ENCODE measurements at regions not wholly inside any gene's neighbourhood (a gene's known extent, or its start where the extent isn't known, plus 50 kb on each side); places are given as distances from the start of the nearest gene placed in this dataset.

- no peak for ATAC-seq (ENCODE audit: low read depth)
- no TSS peak for BruUV-seq (replicated peaks)
These were observed 58.7 kb upstream of the PPP2R5A start for GRCh38 chr1:212226467-212226866.

More at GRCh38 chr1:212226467-212226866, 58.7 kb upstream of the PPP2R5A start:
- intact Hi-C loops (cut with micrococcal nuclease) (loop anchor here (5.0 kb wide), 1 partner anchor 36 kb away; no protein-coding TSS in a partner anchor), dilution Hi-C loops (cut with HindIII; ENCODE audit: low sequenced_read_pairs, unreplicated experiment) (no loop called here), in situ Hi-C loops (cut with MboI; ENCODE audit: low sequenced_read_pairs) (no loop called here)
- Histone ChIP-seq H2AK5ac (ENCODE audit: low read depth, low read length) (no peak overlapping the region), H3K4me2 (ENCODE audit: low read depth, low read length) (no peak overlapping the region), H4K5ac (ENCODE audit: low read depth, low read length) (no peak overlapping the region), H4K91ac (ENCODE audit: insufficient read depth, low read depth, low read length) (no peak overlapping the region), H3K36me3 (ENCODE audit: control insufficient read depth, insufficient read depth, low read length) (no peaks in the 10 kb centered on the region), H2BK20ac (ENCODE audit: low read depth, low read length) (no peak overlapping the region), H4K20me1 (ENCODE audit: insufficient read depth, low read length) (no peaks in the 10 kb centered on the region), H3K27ac (ENCODE audit: insufficient read depth, low read length) (no peak overlapping the region), H3K4me3 (ENCODE audit: insufficient read depth, low read depth, low read length) (no peak overlapping the region), H2AK9ac (replicated peaks; ENCODE audit: low read depth, low read length, poor library complexity) (no peak overlapping the region), H3K9me3 (ENCODE audit: control insufficient read depth, insufficient read depth, low read length) (no peaks in the 10 kb centered on the region), H3K14ac (replicated peaks; ENCODE audit: low read depth, low read length) (no peak overlapping the region), H2BK120ac (ENCODE audit: low read depth, low read length) (no peak overlapping the region), H3K27me3 (ENCODE audit: control insufficient read depth, insufficient read depth, low read length) (no peaks in the 10 kb centered on the region; the same call in 1 of the 2 replicates), H3K4me1 (ENCODE audit: control insufficient read depth, insufficient read depth, low read length) (peaks cover 5% of the 10 kb centered on the region), H3K23ac (ENCODE audit: low read depth, low read length) (no peak overlapping the region), H2BK15ac (ENCODE audit: low read depth, low read length) (no peak overlapping the region), H3K4ac (ENCODE audit: low read depth, low read length) (no peak overlapping the region), H4K8ac (ENCODE audit: low read depth in 2 of 2, low read length in 2 of 2) (no peak overlapping the region), H3K9me1 (ENCODE audit: insufficient read depth, low read length) (no peaks in the 10 kb centered on the region), H3K9ac (ENCODE audit: low read depth, low read length) (no peak overlapping the region), H3K79me1 (ENCODE audit: low read depth in 1 of 2, low read length in 2 of 2) (no peaks in the 10 kb centered on the region), H2AFZ (replicated peaks; ENCODE audit: low read length, poor library complexity) (no peak overlapping the region), H3K18ac (ENCODE audit: low read depth, low read length) (no peak overlapping the region), H3K56ac (ENCODE audit: extremely low read depth, insufficient read depth, low read length) (no peak overlapping the region), H2BK5ac (ENCODE audit: low read depth, low read length, poor library complexity, severe bottlenecking) (no peak overlapping the region)
- CTCF ChIA-PET, result no interaction called here
- no peak for TF ChIP-seq POLR2A (IDR thresholded peaks at IDR 0.05; ENCODE audit: low read depth, low read length)
- no peak for TF ChIP-seq RFX5 (IDR thresholded peaks at IDR 0.05; ENCODE audit: low read depth, low read length)
- no peak for TF ChIP-seq MXI1 (IDR thresholded peaks at IDR 0.05; ENCODE audit: borderline replicate concordance, low read depth, low read length)
- TF ChIP-seq BHLHE40 (IDR thresholded peaks at IDR 0.05; ENCODE audit: low read depth, low read length), result no peak
- TF ChIP-seq ELK1 (IDR thresholded peaks at IDR 0.05; ENCODE audit: borderline replicate concordance, low read depth, low read length), result no peak
- no peak for TF ChIP-seq CTCF (conservative IDR thresholded peaks at IDR 0.05; ENCODE audit: low read depth, low read length)
- TF ChIP-seq NFE2L2 (IDR thresholded peaks at IDR 0.05; ENCODE audit: low read depth, low read length), result no peak
- no peak for TF ChIP-seq FOS (IDR thresholded peaks at IDR 0.05; ENCODE audit: low read depth, low read length)
- no peak for TF ChIP-seq MAZ (IDR thresholded peaks at IDR 0.05; ENCODE audit: borderline replicate concordance, low read depth, low read length)
- TF ChIP-seq SMC3 (IDR thresholded peaks at IDR 0.05; ENCODE audit: low read depth, low read length), result no peak
- TF ChIP-seq RAD21 (IDR thresholded peaks at IDR 0.05; ENCODE audit: low read length), result no peak
- TF ChIP-seq MAFK (IDR thresholded peaks at IDR 0.05; ENCODE audit: low read depth, low read length), result no peak
- no peak for TF ChIP-seq CHD1 (IDR thresholded peaks at IDR 0.05; ENCODE audit: low read depth, low read length)
- TF ChIP-seq RCOR1 (IDR thresholded peaks at IDR 0.05; ENCODE audit: insufficient replicate concordance, low read length), result no peak
- TF ChIP-seq, protein P1, sequence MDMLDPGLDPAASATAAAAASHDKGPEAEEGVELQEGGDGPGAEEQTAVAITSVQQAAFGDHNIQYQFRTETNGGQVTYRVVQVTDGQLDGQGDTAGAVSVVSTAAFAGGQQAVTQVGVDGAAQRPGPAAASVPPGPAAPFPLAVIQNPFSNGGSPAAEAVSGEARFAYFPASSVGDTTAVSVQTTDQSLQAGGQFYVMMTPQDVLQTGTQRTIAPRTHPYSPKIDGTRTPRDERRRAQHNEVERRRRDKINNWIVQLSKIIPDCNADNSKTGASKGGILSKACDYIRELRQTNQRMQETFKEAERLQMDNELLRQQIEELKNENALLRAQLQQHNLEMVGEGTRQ (IDR thresholded peaks at IDR 0.05; ENCODE audit: low read depth, low read length), result no peak
- no peak for TF ChIP-seq CEBPB (IDR thresholded peaks at IDR 0.05; ENCODE audit: low read depth, low read length)
- no peak for DNase-seq
- no CpG with 5 or more reads among the region's 3 CpGs for WGBS, 2 experiments (ENCODE audit: extremely low coverage in 2 of 2, insufficient read length in 1 of 2)
- POLR2A ChIA-PET (ENCODE audit: unreplicated experiment), result no interaction called here
